ENCODE measurements at regions not wholly inside any gene's neighbourhood (a gene's known extent, or its start where the extent isn't known, plus 50 kb on each side); places are given as distances from the start of the nearest gene placed in this dataset.

DNA sequence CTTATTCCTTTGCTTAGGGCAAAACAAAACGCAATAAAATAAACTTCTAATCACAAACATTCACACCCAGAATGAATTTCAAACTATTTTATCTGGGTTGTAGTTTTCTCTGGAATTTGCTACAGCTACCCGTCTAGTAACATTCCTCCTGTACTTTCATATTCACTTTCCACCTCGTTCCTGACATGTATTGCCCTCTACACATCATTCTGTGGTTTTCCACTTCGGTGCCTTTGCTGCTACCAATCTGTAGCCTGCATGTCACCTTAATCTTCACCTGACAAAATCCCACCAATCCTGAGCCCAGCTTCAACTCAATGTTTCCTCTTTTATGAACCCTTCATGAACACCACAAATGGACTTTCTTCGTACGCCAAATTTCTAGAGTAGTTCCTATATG is 694.1 kb upstream of the C9orf72 start:
- TF ChIP-seq, protein P1, sequence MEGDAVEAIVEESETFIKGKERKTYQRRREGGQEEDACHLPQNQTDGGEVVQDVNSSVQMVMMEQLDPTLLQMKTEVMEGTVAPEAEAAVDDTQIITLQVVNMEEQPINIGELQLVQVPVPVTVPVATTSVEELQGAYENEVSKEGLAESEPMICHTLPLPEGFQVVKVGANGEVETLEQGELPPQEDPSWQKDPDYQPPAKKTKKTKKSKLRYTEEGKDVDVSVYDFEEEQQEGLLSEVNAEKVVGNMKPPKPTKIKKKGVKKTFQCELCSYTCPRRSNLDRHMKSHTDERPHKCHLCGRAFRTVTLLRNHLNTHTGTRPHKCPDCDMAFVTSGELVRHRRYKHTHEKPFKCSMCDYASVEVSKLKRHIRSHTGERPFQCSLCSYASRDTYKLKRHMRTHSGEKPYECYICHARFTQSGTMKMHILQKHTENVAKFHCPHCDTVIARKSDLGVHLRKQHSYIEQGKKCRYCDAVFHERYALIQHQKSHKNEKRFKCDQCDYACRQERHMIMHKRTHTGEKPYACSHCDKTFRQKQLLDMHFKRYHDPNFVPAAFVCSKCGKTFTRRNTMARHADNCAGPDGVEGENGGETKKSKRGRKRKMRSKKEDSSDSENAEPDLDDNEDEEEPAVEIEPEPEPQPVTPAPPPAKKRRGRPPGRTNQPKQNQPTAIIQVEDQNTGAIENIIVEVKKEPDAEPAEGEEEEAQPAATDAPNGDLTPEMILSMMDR (IDR thresholded peaks at IDR 0.05 in 2 of 3, conservative IDR thresholded peaks at IDR 0.05 in 1 of 3; ENCODE audit: insufficient read depth in 2 of 3, low read depth in 1 of 3, low read length in 3 of 3) = no peak
- TF ChIP-seq NCOA1 (IDR thresholded peaks at IDR 0.05; ENCODE audit: low read depth) = no peak
- no peak for TF ChIP-seq FOXP1 (CRISPR knock-in tag; IDR thresholded peaks at IDR 0.05)
- TF ChIP-seq, protein P2, sequence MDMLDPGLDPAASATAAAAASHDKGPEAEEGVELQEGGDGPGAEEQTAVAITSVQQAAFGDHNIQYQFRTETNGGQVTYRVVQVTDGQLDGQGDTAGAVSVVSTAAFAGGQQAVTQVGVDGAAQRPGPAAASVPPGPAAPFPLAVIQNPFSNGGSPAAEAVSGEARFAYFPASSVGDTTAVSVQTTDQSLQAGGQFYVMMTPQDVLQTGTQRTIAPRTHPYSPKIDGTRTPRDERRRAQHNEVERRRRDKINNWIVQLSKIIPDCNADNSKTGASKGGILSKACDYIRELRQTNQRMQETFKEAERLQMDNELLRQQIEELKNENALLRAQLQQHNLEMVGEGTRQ (CRISPR knock-in tag; IDR thresholded peaks at IDR 0.05) = no peak
- TF ChIP-seq, protein P3, sequence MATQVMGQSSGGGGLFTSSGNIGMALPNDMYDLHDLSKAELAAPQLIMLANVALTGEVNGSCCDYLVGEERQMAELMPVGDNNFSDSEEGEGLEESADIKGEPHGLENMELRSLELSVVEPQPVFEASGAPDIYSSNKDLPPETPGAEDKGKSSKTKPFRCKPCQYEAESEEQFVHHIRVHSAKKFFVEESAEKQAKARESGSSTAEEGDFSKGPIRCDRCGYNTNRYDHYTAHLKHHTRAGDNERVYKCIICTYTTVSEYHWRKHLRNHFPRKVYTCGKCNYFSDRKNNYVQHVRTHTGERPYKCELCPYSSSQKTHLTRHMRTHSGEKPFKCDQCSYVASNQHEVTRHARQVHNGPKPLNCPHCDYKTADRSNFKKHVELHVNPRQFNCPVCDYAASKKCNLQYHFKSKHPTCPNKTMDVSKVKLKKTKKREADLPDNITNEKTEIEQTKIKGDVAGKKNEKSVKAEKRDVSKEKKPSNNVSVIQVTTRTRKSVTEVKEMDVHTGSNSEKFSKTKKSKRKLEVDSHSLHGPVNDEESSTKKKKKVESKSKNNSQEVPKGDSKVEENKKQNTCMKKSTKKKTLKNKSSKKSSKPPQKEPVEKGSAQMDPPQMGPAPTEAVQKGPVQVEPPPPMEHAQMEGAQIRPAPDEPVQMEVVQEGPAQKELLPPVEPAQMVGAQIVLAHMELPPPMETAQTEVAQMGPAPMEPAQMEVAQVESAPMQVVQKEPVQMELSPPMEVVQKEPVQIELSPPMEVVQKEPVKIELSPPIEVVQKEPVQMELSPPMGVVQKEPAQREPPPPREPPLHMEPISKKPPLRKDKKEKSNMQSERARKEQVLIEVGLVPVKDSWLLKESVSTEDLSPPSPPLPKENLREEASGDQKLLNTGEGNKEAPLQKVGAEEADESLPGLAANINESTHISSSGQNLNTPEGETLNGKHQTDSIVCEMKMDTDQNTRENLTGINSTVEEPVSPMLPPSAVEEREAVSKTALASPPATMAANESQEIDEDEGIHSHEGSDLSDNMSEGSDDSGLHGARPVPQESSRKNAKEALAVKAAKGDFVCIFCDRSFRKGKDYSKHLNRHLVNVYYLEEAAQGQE (IDR thresholded peaks at IDR 0.05; ENCODE audit: borderline replicate concordance) = no peak
- TF ChIP-seq, protein P3 (CRISPR knock-in tag; IDR thresholded peaks at IDR 0.05; ENCODE audit: low read depth) = no peak
- TF ChIP-seq NFIX (CRISPR knock-in tag; IDR thresholded peaks at IDR 0.05; ENCODE audit: low read depth) = no peak
- TF ChIP-seq ZNF175 (CRISPR knock-in tag; IDR thresholded peaks at IDR 0.05; ENCODE audit: low read depth) = no peak
- TF ChIP-seq, protein P4, sequence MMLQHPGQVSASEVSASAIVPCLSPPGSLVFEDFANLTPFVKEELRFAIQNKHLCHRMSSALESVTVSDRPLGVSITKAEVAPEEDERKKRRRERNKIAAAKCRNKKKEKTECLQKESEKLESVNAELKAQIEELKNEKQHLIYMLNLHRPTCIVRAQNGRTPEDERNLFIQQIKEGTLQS (IDR thresholded peaks at IDR 0.05) = no peak
- TF ChIP-seq, protein P4 (CRISPR knock-in tag; conservative IDR thresholded peaks at IDR 0.05) = no peak
- TF ChIP-seq POLR2A (conservative IDR thresholded peaks at IDR 0.05) = no peak
- TF ChIP-seq FOXK2 (conservative IDR thresholded peaks at IDR 0.05 in 1 of 2, IDR thresholded peaks at IDR 0.05 in 1 of 2; ENCODE audit: low read depth in 2 of 2) = no peak
- no peak for TF ChIP-seq RCOR1 (IDR thresholded peaks at IDR 0.05; ENCODE audit: borderline replicate concordance in 1 of 2, low read depth in 2 of 2, low read length in 2 of 2)
- TF ChIP-seq HMG20B (CRISPR knock-in tag; IDR thresholded peaks at IDR 0.05) = no peak
- no peak for TF ChIP-seq RFX1 (IDR thresholded peaks at IDR 0.05)
- TF ChIP-seq ZNF224 (CRISPR knock-in tag; IDR thresholded peaks at IDR 0.05) = no peak

All from K562 (cell line).